Body of pancreas (tissue), 4 donors: ENCODE measurements at regions not wholly inside any gene's neighbourhood (a gene's known extent, or its start where the extent isn't known, plus 50 kb on each side); places are given as distances from the start of the nearest gene placed in this dataset.
"Not testable (repeated sequence)": the region's sequence is repeated elsewhere in the genome, so short reads cannot be mapped to it uniquely, and the experiment has no call there.

Experiments
- ATAC-seq: fragments of 150-250 bp; one replicate; pipeline ENCODE4 v1.9.1; 2016
- DNase-seq, 4 donors: peaks; one replicate each; pipeline ENCODE4 v3.0.0-alpha.2; 2019
- H3K27ac ChIP-seq, 4 donors: fragments of 200-600 bp; sonication (generic); 1 replicate in 3 of 4; 2 replicates in 1 of 4; pipeline versions ENCODE4 v1.5.1 to v1.6.1; 2016 to 2019; ENCODE audit warnings: mild to moderate bottlenecking in 1 of 4, mixed read lengths in 1 of 4, moderate library complexity in 1 of 4
- H3K27me3 ChIP-seq, 2 donors: fragments of 200-600 bp; sonication (generic); one replicate each; pipeline ENCODE4 v1.6.0; 2016; ENCODE audit warnings: mild to moderate bottlenecking in 1 of 2
- H3K36me3 ChIP-seq, 2 donors: fragments of 200-600 bp; sonication (generic); replicated peaks in 1 of 2; 2 replicates each; pipeline ENCODE4 v1.5.1; 2016; ENCODE audit warnings: low read depth in 2 of 2; ENCODE audit not compliant: insufficient read depth in 1 of 2
- H3K4me1 ChIP-seq: fragments of 200-600 bp; sonication (generic); one replicate; pipeline ENCODE4 v1.6.0; 2016
- H3K4me3 ChIP-seq, 2 donors: fragments of 200-600 bp; sonication (generic); 1 replicate in 1 of 2; 2 replicates in 1 of 2; pipeline ENCODE4 v1.5.1; 2016 to 2019
- H3K9me3 ChIP-seq, 3 donors: fragments of 200-600 bp; sonication (generic); 1 replicate in 2 of 3; 2 replicates in 1 of 3; pipeline ENCODE4 v1.5.1; 2016
- POLR2A ChIP-seq, 3 donors: fragments of 450-650 bp; IDR thresholded peaks; one replicate each; pipeline ENCODE4 v1.6.1; 2016; ENCODE audit warnings: antibody characterized with exemption in 3 of 3, mild to moderate bottlenecking in 2 of 3
- WGBS, 2 donors: methylation state at CpG; one replicate each; pipeline ENCODE4 v1.1.5; 2017; 5-methylcytosine and 5-hydroxymethylcytosine counted together
- intact Hi-C: fragments of 100-400 bp; cut with DNase I; formaldehyde crosslinking; loops from one replicate; pipeline ENCODE4 v1.15.1; 2023
- TF ChIP-seq, protein P1 (sequence below), 7 experiments: fragments of 450-650 bp in 4 of 7; fragments of 200-600 bp in 3 of 7; sonication (generic) in 3 of 7; IDR thresholded peaks; one replicate each; pipeline ENCODE4 v1.5.1; 2016 to 2019; ENCODE audit warnings: antibody characterized with exemption in 7 of 7

DNA sequence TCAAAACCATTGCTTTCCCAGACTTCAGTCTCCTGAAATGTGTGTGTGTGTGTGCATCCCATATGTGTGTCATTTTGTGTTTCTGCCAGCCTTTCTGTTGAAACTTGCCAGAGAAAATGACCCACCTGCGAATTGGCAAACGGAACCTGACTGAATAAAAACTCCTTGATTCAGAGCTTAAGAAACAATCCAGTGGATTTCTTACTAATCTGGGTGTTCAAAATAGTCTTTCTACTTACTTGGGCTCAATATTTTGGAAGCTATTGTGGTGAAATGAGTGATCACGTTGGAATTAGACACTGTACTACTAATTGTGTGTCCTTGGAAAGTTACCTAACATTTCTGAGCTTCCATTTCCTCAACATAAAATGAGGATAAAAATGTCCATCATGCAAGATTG lies 138.9 kb upstream of the ERG start:
- no peak for TF ChIP-seq POLR2A (IDR thresholded peaks at IDR 0.05)
- TF ChIP-seq, protein P1, sequence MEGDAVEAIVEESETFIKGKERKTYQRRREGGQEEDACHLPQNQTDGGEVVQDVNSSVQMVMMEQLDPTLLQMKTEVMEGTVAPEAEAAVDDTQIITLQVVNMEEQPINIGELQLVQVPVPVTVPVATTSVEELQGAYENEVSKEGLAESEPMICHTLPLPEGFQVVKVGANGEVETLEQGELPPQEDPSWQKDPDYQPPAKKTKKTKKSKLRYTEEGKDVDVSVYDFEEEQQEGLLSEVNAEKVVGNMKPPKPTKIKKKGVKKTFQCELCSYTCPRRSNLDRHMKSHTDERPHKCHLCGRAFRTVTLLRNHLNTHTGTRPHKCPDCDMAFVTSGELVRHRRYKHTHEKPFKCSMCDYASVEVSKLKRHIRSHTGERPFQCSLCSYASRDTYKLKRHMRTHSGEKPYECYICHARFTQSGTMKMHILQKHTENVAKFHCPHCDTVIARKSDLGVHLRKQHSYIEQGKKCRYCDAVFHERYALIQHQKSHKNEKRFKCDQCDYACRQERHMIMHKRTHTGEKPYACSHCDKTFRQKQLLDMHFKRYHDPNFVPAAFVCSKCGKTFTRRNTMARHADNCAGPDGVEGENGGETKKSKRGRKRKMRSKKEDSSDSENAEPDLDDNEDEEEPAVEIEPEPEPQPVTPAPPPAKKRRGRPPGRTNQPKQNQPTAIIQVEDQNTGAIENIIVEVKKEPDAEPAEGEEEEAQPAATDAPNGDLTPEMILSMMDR (IDR thresholded peaks at IDR 0.05) = no peak
- Histone ChIP-seq H3K4me1 (no peaks in the 10 kb centered on the region), H3K27me3 (no peaks in the 10 kb centered on the region), H3K9me3 (no peaks in the 10 kb centered on the region), H3K27ac (no peak overlapping the region), H3K36me3 (no peaks in the 10 kb centered on the region), H3K4me3 (no peak overlapping the region)
- intact Hi-C loops = no loop called here
- DNase-seq (no peak), ATAC-seq (no peak)
- 58 to 62% methylated on average over 3 of the region's 3 CpGs for WGBS, 2 donors

DNA sequence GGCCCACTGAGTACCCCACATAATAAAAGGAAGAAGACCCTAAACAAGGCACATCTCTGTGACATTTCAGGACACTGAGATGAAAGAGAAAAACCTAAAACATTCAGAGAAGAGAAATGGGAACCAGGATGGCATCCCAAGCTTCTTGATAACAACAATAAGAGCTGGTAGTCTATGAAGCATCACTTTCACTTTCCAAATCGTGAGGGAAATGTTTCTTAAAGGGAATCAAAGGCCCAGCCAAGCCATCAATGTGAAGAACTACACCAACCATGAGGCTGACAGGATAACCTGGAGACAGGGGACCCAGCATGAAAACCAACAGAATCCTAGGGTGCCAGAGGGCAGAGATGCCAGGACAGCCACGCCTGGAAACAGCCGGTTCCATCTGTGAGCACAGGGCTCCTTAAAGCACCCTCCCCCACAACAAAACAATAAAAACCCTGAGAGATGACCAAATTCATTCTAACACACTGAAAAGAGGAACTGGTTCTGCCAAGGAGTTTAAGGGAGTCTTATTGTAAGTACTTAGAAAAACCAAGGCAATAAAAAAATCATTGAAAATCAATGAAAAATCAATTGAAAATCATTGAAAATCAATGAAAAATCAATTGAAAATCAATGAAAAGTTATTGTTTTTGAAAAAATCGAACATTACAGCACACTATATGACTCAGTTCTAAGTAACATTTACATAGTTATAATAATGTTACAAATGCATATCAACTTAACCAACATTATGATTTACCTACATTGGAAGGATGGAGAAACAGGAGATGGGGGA lies 141.5 kb upstream of the ERG start:
- Histone ChIP-seq H3K9me3 (no peaks in the 10 kb centered on the region), H3K4me1 (no peaks in the 10 kb centered on the region), H3K27me3 (no peaks in the 10 kb centered on the region), H3K36me3 (no peaks in the 10 kb centered on the region), H3K4me3 (no peak overlapping the region), H3K27ac (no peak overlapping the region)
- WGBS, 2 donors = 51 to 55% methylated on average over 4 of the region's 4 CpGs
- DNase-seq = no peak
- no peak for TF ChIP-seq POLR2A (IDR thresholded peaks at IDR 0.05)
- TF ChIP-seq, protein P1 (IDR thresholded peaks at IDR 0.05) = no peak
- intact Hi-C loops = no loop called here
- no peak for ATAC-seq

DNA sequence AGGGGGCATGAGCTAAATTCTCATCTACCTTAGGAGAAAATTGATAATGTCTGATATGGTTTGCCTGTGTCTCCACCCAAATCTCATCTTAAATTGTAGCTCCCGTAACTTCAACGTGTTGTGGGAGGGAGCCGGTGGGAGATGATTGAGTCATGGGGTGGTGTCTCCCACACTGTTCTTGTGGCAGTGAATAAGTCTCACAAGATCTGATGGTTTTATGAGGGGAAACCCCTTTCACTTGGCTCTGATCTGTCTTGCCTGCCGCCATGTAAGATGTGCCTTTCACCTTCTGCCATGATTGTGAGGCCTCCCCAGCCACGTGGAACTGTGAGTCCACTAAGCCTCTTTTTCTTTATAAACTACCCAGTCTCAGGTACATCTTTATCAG lies 142.1 kb upstream of the ERG start:
- ATAC-seq, H3K27ac ChIP-seq, H3K4me1 ChIP-seq, H3K27me3 ChIP-seq, H3K4me3 ChIP-seq, H3K36me3 ChIP-seq, H3K9me3 ChIP-seq, DNase-seq, intact Hi-C loops: not testable (repeated sequence)
- WGBS, 2 donors = 81 to 88% methylated on average over 5 of the region's 5 CpGs

DNA sequence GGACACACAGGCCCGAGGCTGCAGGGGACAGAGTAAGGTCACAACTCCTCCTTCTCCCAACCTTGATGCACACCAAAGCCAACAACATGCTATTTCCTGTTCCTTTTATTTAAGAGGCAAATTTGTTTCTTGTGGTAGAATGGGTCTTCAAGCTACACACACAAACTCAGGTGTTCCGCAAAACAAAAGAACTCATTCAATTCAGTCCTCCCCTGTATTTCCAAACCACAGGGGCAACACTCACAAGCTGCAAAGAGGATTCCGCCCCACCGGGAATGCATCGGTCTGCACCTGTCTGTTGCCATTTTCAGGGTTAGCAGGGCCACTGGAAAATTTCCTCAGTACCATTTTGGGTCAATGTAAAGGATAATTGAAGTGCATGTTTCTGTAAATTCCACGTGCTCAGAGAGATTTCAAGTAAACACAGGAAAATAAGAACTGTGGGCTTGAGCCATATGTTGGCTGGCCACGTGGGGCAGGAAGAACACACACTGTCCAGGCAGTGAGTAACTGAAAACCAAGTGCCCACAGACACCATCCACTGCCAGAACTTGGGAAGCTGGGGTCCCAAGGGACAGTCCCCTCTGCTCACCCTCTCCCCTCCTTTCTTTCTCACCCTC lies 145.2 kb upstream of the ERG start:
- intact Hi-C loops = no loop called here
- no peaks in the 10 kb centered on the region for H3K27me3 ChIP-seq
- no peak overlapping the region for H3K27ac ChIP-seq
- DNase-seq = no peak
- H3K4me3 ChIP-seq = no peak overlapping the region
- 58 to 65% methylated on average over 7 of the region's 7 CpGs for WGBS, 2 donors
- no peaks in the 10 kb centered on the region for H3K9me3 ChIP-seq
- no peaks in the 10 kb centered on the region for H3K36me3 ChIP-seq
- no peak for TF ChIP-seq POLR2A (IDR thresholded peaks at IDR 0.05)
- TF ChIP-seq, protein P1 (IDR thresholded peaks at IDR 0.05) = no peak
- no peaks in the 10 kb centered on the region for H3K4me1 ChIP-seq
- ATAC-seq = no peak

DNA sequence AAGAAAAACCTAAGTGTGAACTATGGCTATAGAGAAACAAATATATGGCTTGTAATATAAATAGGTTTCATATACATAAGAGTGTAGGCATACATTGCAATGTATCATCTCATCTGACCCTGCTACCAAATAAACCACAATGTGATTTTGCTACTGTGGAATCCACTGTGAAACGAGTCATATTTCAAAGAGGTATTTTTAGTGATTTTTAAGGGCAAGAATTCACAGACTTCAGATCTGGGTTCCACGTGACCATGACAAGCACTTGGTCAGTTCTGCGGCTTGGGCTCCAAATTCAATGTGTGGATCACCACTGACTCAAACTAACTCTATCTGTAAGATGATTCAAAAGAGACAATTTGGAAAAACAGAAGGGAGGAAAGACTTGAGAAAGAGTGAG lies 147.0 kb upstream of the ERG start:
- Histone ChIP-seq H3K27me3 (no peaks in the 10 kb centered on the region), H3K36me3 (no peaks in the 10 kb centered on the region), H3K4me1 (no peaks in the 10 kb centered on the region), H3K9me3 (no peaks in the 10 kb centered on the region), H3K27ac (no peak overlapping the region), H3K4me3 (no peak overlapping the region)
- TF ChIP-seq, protein P1 (IDR thresholded peaks at IDR 0.05) = no peak
- TF ChIP-seq POLR2A (IDR thresholded peaks at IDR 0.05) = no peak
- intact Hi-C loops = no loop called here
- no peak for ATAC-seq
- 60% methylated on average over 3 of the region's 3 CpGs for WGBS, 2 donors
- DNase-seq = no peak
